GM12801 (cell line): ENCODE measurements at regions not wholly inside any gene's neighbourhood (a gene's known extent, or its start where the extent isn't known, plus 50 kb on each side); places are given as distances from the start of the nearest gene placed in this dataset.

Source experiments
- CTCF ChIP-seq: IDR thresholded peaks from one replicate; pipeline ENCODE4 v1.5.1; 2011; ENCODE audit warnings: control low read depth; ENCODE audit not compliant: insufficient read length; ENCODE audit errors: extremely low read depth

- no peak for TF ChIP-seq CTCF
These were observed 563.5 kb downstream of the PTPRC start for GRCh38 chr1:199202331-199202730.

DNA sequence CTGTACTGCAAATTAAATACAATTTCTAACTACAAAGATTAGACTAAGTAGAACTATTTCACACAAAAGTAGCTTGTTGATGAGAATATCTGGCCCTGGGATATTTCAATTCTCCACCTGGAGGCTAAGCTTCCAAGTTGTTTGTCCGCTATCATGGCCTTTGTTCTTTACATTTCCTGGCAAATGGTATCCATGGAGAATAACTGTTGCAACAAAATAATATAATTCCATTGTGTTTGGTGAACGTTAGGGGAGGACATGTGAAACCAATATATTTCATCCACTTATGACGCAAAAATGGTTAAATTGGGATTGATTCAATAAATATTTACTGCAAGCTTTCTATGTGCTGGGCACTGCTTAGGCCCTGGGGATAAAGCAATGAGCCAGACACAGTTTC is 565.4 kb downstream of the PTPRC start:
- no peak for TF ChIP-seq CTCF

GRCh38 chr1:199205740-199206441 is 567.1 kb downstream of the PTPRC start:
- TF ChIP-seq CTCF = no peak

DNA sequence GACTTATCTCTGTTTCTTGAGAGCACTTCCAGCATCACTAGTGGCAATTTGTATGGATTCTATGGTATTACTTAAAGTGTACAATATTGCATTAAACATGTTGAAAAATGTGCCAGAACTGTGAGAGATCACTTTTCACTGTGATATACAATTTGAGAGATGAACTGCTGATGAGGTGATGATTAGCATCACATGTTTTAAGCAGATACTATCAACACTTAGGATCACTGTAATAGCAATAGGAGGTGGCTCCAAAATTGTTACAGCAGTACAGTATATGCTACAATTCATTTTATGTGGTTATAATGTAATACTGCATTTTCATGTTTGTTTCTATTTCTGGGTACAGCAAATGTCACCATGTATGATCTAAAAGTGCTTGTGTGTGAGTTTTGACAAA is 570.0 kb downstream of the PTPRC start:
- TF ChIP-seq CTCF = no peak

GRCh38 chr1:199218065-199218464 is 579.2 kb downstream of the PTPRC start:
- no peak for TF ChIP-seq CTCF

- TF ChIP-seq CTCF = no peak
These were observed 579.7 kb downstream of the PTPRC start for GRCh38 chr1:199218533-199218932.

GRCh38 chr1:199220031-199220430 is 581.2 kb downstream of the PTPRC start:
- no peak for TF ChIP-seq CTCF
